B cell (primary cell): ENCODE measurements at regions not wholly inside any gene's neighbourhood (a gene's known extent, or its start where the extent isn't known, plus 50 kb on each side); places are given as distances from the start of the nearest gene placed in this dataset.

Experiments used
- ATAC-seq: fragments of 200-7000 bp; cut with Tn5 transposase; one replicate; pipeline ENCODE4 v1.10.0; 2021; ENCODE audit warnings: low read depth, mild to moderate bottlenecking, moderate number of reproducible peaks, moderate library complexity
- CTCF ChIA-PET: fragments of 350-600 bp; sonication (Branson Sonifier 250); formaldehyde crosslinking; loops from one replicate; lab custom pipeline; 2021; ENCODE audit warnings: antibody characterized with exemption, inconsistent platforms; lab: Charles Lee
- POLR2A ChIA-PET: fragments of 350-600 bp; sonication (Branson Sonifier 250); formaldehyde crosslinking; loops from one replicate; lab custom pipeline; 2021; ENCODE audit warnings: antibody characterized with exemption; lab: Charles Lee
- DNase-seq: peaks from one replicate; pipeline ENCODE4 v3.0.0; 2013
- H2AFZ ChIP-seq: 2 replicates; pipeline ENCODE4 v1.6.1; 2012; ENCODE audit warnings: mild to moderate bottlenecking, low read depth, low read length; ENCODE audit not compliant: insufficient read depth, poor library complexity, severe bottlenecking
- H3K27ac ChIP-seq, 2 donors: 1 replicate in 1 of 2; 2 replicates in 1 of 2; pipeline ENCODE4 v1.5.1; 2012 to 2013; ENCODE audit warnings: low read length in 2 of 2, mild to moderate bottlenecking in 2 of 2, moderate library complexity in 1 of 2
- H3K27me3 ChIP-seq, 4 experiments: fragments of 200-600 bp in 1 of 4; sonication (generic) in 1 of 4; replicated peaks in 1 of 4; 1 replicate in 2 of 4; 2 replicates in 2 of 4; pipeline versions ENCODE4 v1.6.1 to v1.7.0; 2013 to 2016; ENCODE audit warnings: low read length in 3 of 4, mild to moderate bottlenecking in 2 of 4, mixed read lengths in 1 of 4, moderate library complexity in 1 of 4; ENCODE audit not compliant: insufficient read depth in 4 of 4, control insufficient read depth in 3 of 4; ENCODE audit errors: control extremely low read depth in 1 of 4
- H3K36me3 ChIP-seq, 2 experiments: replicated peaks in 1 of 2; 1 replicate in 1 of 2; 2 replicates in 1 of 2; pipeline versions ENCODE4 v1.6.1 to v1.7.1; 2013; ENCODE audit warnings: low read length in 1 of 2; ENCODE audit not compliant: insufficient read depth in 2 of 2, control insufficient read depth in 1 of 2; ENCODE audit errors: control extremely low read depth in 1 of 2, extremely low read depth in 1 of 2
- H3K4me1 ChIP-seq, 2 donors: fragments of 200-600 bp in 1 of 2; sonication (generic) in 1 of 2; 1 replicate in 1 of 2; 2 replicates in 1 of 2; pipeline versions ENCODE4 v1.5.1 to v1.6.1; 2013 to 2017; ENCODE audit warnings: low read length in 2 of 2; ENCODE audit not compliant: control insufficient read depth in 2 of 2, insufficient read depth in 2 of 2
- H3K4me2 ChIP-seq: replicated peaks from 2 replicates; pipeline ENCODE3; 2012; ENCODE audit warnings: mild to moderate bottlenecking, low read depth, low read length; ENCODE audit not compliant: poor library complexity, severe bottlenecking
- H3K4me3 ChIP-seq, 5 experiments: fragments of 200-600 bp in 1 of 5; sonication (generic) in 1 of 5; 1 replicate in 3 of 5; 2 replicates in 2 of 5; pipeline versions ENCODE4 v1.5.1 to v1.7.0; 2011 to 2016; ENCODE audit warnings: low read length in 4 of 5, mild to moderate bottlenecking in 4 of 5, low read depth in 2 of 5, control low read depth in 1 of 5, moderate library complexity in 1 of 5; ENCODE audit not compliant: insufficient read depth in 1 of 5; ENCODE audit errors: control extremely low read depth in 1 of 5, extremely low read depth in 1 of 5
- H3K79me2 ChIP-seq: fragments of 200-600 bp; sonication (generic); one replicate; pipeline ENCODE4 v1.6.0; 2016; ENCODE audit warnings: low read length; ENCODE audit not compliant: control insufficient read depth, insufficient read depth
- H3K9ac ChIP-seq: fragments of 200-600 bp; sonication (generic); 2 replicates; pipeline ENCODE4 v1.6.1; 2017; ENCODE audit warnings: mild to moderate bottlenecking, low read length, moderate library complexity
- H3K9me3 ChIP-seq, 3 donors: one replicate each; pipeline versions ENCODE4 v1.6.1 to v1.7.1; 2013; ENCODE audit warnings: low read length in 2 of 3; ENCODE audit not compliant: control insufficient read depth in 2 of 3, insufficient read depth in 1 of 3; ENCODE audit errors: control extremely low read depth in 1 of 3
- H4K20me1 ChIP-seq: 2 replicates; pipeline ENCODE4 v1.6.0; 2012; ENCODE audit warnings: mild to moderate bottlenecking, low read length; ENCODE audit not compliant: insufficient read depth, control insufficient read depth, poor library complexity, severe bottlenecking
- H3K27ac Mint-ChIP-seq: one replicate; pipeline ENCODE4 v1.8.0; 2021; ENCODE audit warnings: mixed read lengths
- H3K27me3 Mint-ChIP-seq: one replicate; pipeline ENCODE4 v1.8.0; 2021; ENCODE audit warnings: mixed read lengths
- H3K4me1 Mint-ChIP-seq: one replicate; pipeline ENCODE4 v1.8.0; 2021; ENCODE audit warnings: mixed read lengths
- H3K4me3 Mint-ChIP-seq: one replicate; pipeline ENCODE4 v1.8.0; 2021; ENCODE audit warnings: mixed read lengths
- H3K9me3 Mint-ChIP-seq: one replicate; pipeline ENCODE4 v1.8.0; 2022; ENCODE audit warnings: mixed read lengths; ENCODE audit not compliant: insufficient read depth
- CTCF ChIP-seq: fragments of 200-600 bp; IDR thresholded peaks from one replicate; pipeline ENCODE4 v1.8.0; 2022; ENCODE audit warnings: antibody characterized with exemption, mild to moderate bottlenecking
- EZH2 ChIP-seq: IDR thresholded peaks from 2 replicates; pipeline ENCODE4 v1.6.1; 2012; ENCODE audit warnings: borderline replicate concordance, low read depth, mild to moderate bottlenecking, moderate library complexity, low read length; ENCODE audit not compliant: insufficient read depth, poor library complexity, severe bottlenecking
- WGBS: methylation state at CpG from one replicate; pipeline ENCODE4 v1.1.5; 2013; ENCODE audit warnings: missing lambda C conversion rate; ENCODE audit not compliant: insufficient coverage; 5-methylcytosine and 5-hydroxymethylcytosine counted together
- intact Hi-C: fragments of 100-400 bp; cut with micrococcal nuclease; formaldehyde crosslinking; loops from one replicate; pipeline ENCODE4 v1.10.0; 2022

- WGBS = 92% methylated on average over 2 of the region's 5 CpGs
- H3K27ac Mint-ChIP-seq = peak overlapping the region; percentile 4
- ChIA-PET CTCF (interaction anchor here (0.5 to 1.6 kb wide), 5 partner anchors 58 to 211 kb away, joined by 3 to 4 read pairs (median 3); no protein-coding TSS in a partner anchor), POLR2A (interaction anchor here (0.5 kb wide), 1 partner anchor 17 kb away, joined by 5 read pairs; no protein-coding TSS in a partner anchor)
- Histone ChIP-seq H3K4me2 (no peak overlapping the region), H3K9me3 (peaks cover 0 to 11% (median 4%) of the 10 kb centered on the region in 3 donors), H3K27ac (no peak overlapping the region), H3K4me1 (peaks cover 66 to 71% of the 10 kb centered on the region in 2 donors), H3K36me3 (no peaks in the 10 kb centered on the region), H3K27me3 (no peaks in the 10 kb centered on the region), H2AFZ (no peak overlapping the region), H3K4me3 (no peak overlapping the region), H3K9ac (no peak overlapping the region), H3K79me2 (no peaks in the 10 kb centered on the region), H4K20me1 (no peaks in the 10 kb centered on the region)
- H3K4me1 Mint-ChIP-seq = peaks cover 75% of the 10 kb centered on the region
- no peak overlapping the region for H3K4me3 Mint-ChIP-seq
- intact Hi-C loops = no loop called here
- peaks cover 2% of the 10 kb centered on the region for H3K9me3 Mint-ChIP-seq
- TF ChIP-seq CTCF = no peak
- no peak for TF ChIP-seq EZH2
- no peaks in the 10 kb centered on the region for H3K27me3 Mint-ChIP-seq
- DNase-seq (no peak), ATAC-seq (no peak)
Observed at GRCh38 chr5:173826428-173827350, 61.5 kb upstream of the CPEB4 start.

- Histone ChIP-seq H2AFZ (no peak overlapping the region), H3K4me1 (peaks cover 67 to 72% of the 10 kb centered on the region in 2 donors), H4K20me1 (no peaks in the 10 kb centered on the region), H3K9me3 (peaks cover 0 to 5% (median 4%) of the 10 kb centered on the region in 3 donors), H3K27me3 (no peaks in the 10 kb centered on the region), H3K9ac (no peak overlapping the region), H3K4me2 (no peak overlapping the region), H3K27ac (no peak overlapping the region), H3K36me3 (no peaks in the 10 kb centered on the region), H3K4me3 (no peak overlapping the region), H3K79me2 (no peaks in the 10 kb centered on the region)
- ATAC-seq = no peak
- H3K27me3 Mint-ChIP-seq = no peaks in the 10 kb centered on the region
- DNase-seq = no peak
- peaks cover 75% of the 10 kb centered on the region for H3K4me1 Mint-ChIP-seq
- intact Hi-C loops = no loop called here
- H3K27ac Mint-ChIP-seq = no peak overlapping the region
- peaks cover 2% of the 10 kb centered on the region for H3K9me3 Mint-ChIP-seq
- 100% methylated on average over 1 of the region's 1 CpG for WGBS
- CTCF ChIA-PET = interaction anchor here (1.4 kb wide), 2 partner anchors 8 to 43 kb away, joined by 4 to 5 read pairs; no protein-coding TSS in a partner anchor
- H3K4me3 Mint-ChIP-seq = no peak overlapping the region
- no peak for TF ChIP-seq EZH2
- TF ChIP-seq CTCF = no peak
- POLR2A ChIA-PET = no interaction called here
Observed at GRCh38 chr5:173828952-173829351, 59.2 kb upstream of the CPEB4 start.
